ENCODE measurements at regions not wholly inside any gene's neighbourhood (a gene's known extent, or its start where the extent isn't known, plus 50 kb on each side); places are given as distances from the start of the nearest gene placed in this dataset.
A peak's percentile ranks its signal among the peaks of the same experiment; 100 is the strongest.

DNA sequence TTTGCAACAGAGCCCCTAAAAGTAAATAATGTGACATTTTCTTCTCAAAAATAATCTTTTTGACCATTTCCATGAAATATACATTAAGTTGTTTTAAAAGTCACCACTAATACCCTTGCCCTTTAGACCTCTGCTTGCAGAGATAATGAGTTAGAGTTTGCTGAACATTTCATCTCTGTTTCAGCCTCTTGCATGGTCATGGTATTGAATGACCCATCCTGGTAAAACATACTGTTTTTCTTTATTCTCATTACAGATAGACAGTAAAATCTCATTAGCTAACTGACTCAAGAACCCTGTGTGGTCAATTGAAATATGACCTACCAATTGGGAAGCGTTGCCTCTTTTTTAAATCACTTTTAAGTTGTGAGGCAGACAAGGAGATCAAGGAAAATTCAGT, 916.7 kb downstream of the PDHA2 start:
- intact Hi-C loops (cut with DNase I) = no loop called here
- Histone ChIP-seq H3K27me3 (ENCODE audit: control insufficient read depth, insufficient read depth, low read length) (no peaks in the 10 kb centered on the region), H3K4me3 (ENCODE audit: low read length in 3 of 3) (no peak overlapping the region), H3K9ac (ENCODE audit: low read length in 3 of 3) (no peak overlapping the region), H3K27ac (ENCODE audit: low read depth in 2 of 2, low read length in 2 of 2) (no peak overlapping the region), H3K36me3 (ENCODE audit: control insufficient read depth in 2 of 3, insufficient read depth in 3 of 3, low read length in 3 of 3) (no peaks in the 10 kb centered on the region), H3K4me1 (ENCODE audit: control insufficient read depth in 2 of 3, insufficient read depth in 2 of 3, low read depth in 1 of 3, low read length in 3 of 3) (no peaks in the 10 kb centered on the region), H3K9me3 (ENCODE audit: control insufficient read depth in 2 of 3, insufficient read depth in 1 of 3, low read length in 3 of 3) (no peaks in the 10 kb centered on the region)
- DNase-seq (peak in 1 of 5 donors; percentile 1), FAIRE-seq (no peak)
- TF ChIP-seq, protein P1, sequence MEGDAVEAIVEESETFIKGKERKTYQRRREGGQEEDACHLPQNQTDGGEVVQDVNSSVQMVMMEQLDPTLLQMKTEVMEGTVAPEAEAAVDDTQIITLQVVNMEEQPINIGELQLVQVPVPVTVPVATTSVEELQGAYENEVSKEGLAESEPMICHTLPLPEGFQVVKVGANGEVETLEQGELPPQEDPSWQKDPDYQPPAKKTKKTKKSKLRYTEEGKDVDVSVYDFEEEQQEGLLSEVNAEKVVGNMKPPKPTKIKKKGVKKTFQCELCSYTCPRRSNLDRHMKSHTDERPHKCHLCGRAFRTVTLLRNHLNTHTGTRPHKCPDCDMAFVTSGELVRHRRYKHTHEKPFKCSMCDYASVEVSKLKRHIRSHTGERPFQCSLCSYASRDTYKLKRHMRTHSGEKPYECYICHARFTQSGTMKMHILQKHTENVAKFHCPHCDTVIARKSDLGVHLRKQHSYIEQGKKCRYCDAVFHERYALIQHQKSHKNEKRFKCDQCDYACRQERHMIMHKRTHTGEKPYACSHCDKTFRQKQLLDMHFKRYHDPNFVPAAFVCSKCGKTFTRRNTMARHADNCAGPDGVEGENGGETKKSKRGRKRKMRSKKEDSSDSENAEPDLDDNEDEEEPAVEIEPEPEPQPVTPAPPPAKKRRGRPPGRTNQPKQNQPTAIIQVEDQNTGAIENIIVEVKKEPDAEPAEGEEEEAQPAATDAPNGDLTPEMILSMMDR (IDR thresholded peaks at IDR 0.05; ENCODE audit: borderline replicate concordance, extremely low read depth, insufficient read depth) = no peak

DNA sequence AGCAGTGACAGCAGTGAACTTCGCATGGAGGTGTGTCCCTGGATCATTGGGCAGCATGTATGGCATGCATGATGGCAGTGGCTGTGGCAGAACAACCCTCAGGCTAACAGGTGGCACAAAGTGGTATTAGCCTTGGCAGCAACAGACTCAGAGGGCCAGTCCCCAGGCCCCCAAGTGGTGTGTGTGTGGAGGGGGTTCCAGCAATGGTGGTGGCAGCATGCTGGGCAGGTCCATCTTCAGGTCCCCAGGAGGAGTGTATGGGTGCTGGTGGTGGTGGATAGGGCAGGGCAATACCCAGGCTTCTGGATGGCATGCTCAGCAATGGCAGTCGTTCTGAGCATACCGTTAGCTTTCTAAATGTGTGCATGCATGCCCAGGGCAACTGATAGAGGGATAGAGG, 923.7 kb downstream of the PDHA2 start:
- Histone ChIP-seq H3K4me3 (ENCODE audit: low read length in 3 of 3) (no peak overlapping the region), H3K9me3 (ENCODE audit: control insufficient read depth in 2 of 3, insufficient read depth in 1 of 3, low read length in 3 of 3) (peaks cover 0 to 2% (median 0%) of the 10 kb centered on the region in 3 donors), H3K36me3 (ENCODE audit: control insufficient read depth in 2 of 3, insufficient read depth in 3 of 3, low read length in 3 of 3) (no peaks in the 10 kb centered on the region), H3K27ac (ENCODE audit: low read depth in 2 of 2, low read length in 2 of 2) (no peak overlapping the region), H3K27me3 (ENCODE audit: control insufficient read depth, insufficient read depth, low read length) (no peaks in the 10 kb centered on the region), H3K9ac (ENCODE audit: low read length in 3 of 3) (no peak overlapping the region), H3K4me1 (ENCODE audit: control insufficient read depth in 2 of 3, insufficient read depth in 2 of 3, low read depth in 1 of 3, low read length in 3 of 3) (no peaks in the 10 kb centered on the region)
- FAIRE-seq (no peak), DNase-seq (no peak)
- TF ChIP-seq, protein P1 (IDR thresholded peaks at IDR 0.05; ENCODE audit: borderline replicate concordance, extremely low read depth, insufficient read depth) = no peak
- intact Hi-C loops (cut with DNase I) = no loop called here

DNA sequence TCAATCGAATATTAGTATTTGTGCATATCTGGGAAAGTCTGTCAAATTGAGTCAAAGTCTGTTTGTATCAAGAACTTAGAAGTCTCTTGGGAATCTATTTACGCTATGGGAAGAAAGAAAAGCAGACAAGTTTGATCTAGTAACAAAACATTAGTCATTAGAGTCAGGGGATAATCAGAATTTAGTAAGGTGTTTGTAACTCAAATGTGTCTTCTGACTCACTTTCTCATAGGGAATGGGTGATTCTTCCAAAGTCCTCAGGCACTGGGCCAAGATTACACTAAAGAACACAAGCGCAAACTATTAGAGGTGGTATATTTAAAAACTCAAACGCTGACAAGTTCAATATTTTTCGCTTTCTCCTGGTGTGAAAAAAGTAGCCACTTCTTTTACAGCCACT, 926.5 kb downstream of the PDHA2 start:
- no peak overlapping the region for H3K27ac ChIP-seq (ENCODE audit: low read depth in 2 of 2, low read length in 2 of 2)
- TF ChIP-seq, protein P1 (IDR thresholded peaks at IDR 0.05; ENCODE audit: borderline replicate concordance, extremely low read depth, insufficient read depth) = no peak
- DNase-seq (no peak), FAIRE-seq (no peak)
- H3K36me3 ChIP-seq (ENCODE audit: control insufficient read depth in 2 of 3, insufficient read depth in 3 of 3, low read length in 3 of 3) = no peaks in the 10 kb centered on the region
- intact Hi-C loops (cut with DNase I) = no loop called here
- H3K9ac ChIP-seq (ENCODE audit: low read length in 3 of 3) = no peak overlapping the region
- H3K4me1 ChIP-seq (ENCODE audit: control insufficient read depth in 2 of 3, insufficient read depth in 2 of 3, low read depth in 1 of 3, low read length in 3 of 3) = no peaks in the 10 kb centered on the region
- H3K4me3 ChIP-seq (ENCODE audit: low read length in 3 of 3) = no peak overlapping the region
- H3K27me3 ChIP-seq (ENCODE audit: control insufficient read depth, insufficient read depth, low read length) = no peaks in the 10 kb centered on the region
- H3K9me3 ChIP-seq (ENCODE audit: control insufficient read depth in 2 of 3, insufficient read depth in 1 of 3, low read length in 3 of 3) = peaks cover 0 to 2% (median 0%) of the 10 kb centered on the region in 3 donors

DNA sequence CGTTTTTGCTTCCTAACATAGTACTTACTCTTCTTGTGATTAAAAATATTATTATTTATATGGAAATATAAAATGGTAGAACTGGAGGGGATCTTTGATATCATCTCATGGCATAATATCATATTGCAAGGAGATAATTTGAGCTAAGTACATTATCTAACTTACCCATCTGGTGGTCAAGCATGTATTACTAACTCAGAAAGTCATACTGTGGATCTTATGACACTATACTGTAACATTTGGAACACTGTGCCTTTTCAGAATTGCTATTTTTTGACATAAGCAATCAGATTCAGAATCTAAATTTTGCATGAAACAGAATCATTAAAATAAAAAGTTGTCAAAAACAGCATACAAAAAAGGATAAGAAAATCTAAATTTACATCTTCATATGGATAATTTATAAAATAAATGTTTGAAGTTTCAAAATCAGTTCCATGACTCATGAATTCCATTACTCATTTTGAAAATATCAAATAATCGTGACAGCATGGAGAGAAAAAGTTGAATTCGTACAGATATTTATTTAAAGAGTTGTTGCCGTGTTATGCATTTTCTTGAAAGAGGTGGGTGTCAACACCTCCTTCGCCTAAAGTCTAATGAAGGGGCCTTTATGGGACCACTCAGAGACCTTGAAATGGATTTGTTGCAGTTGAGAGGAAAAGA, 928.1 kb downstream of the PDHA2 start:
- intact Hi-C loops (cut with DNase I) = no loop called here
- H3K27me3 ChIP-seq (ENCODE audit: control insufficient read depth, insufficient read depth, low read length) = no peaks in the 10 kb centered on the region
- no peaks in the 10 kb centered on the region for H3K36me3 ChIP-seq (ENCODE audit: control insufficient read depth in 2 of 3, insufficient read depth in 3 of 3, low read length in 3 of 3)
- no peak overlapping the region for H3K9ac ChIP-seq (ENCODE audit: low read length in 3 of 3)
- TF ChIP-seq, protein P1 (IDR thresholded peaks at IDR 0.05; ENCODE audit: borderline replicate concordance, extremely low read depth, insufficient read depth) = no peak
- FAIRE-seq (no peak), DNase-seq (no peak)
- H3K4me1 ChIP-seq (ENCODE audit: control insufficient read depth in 2 of 3, insufficient read depth in 2 of 3, low read depth in 1 of 3, low read length in 3 of 3) = no peaks in the 10 kb centered on the region
- no peak overlapping the region for H3K27ac ChIP-seq (ENCODE audit: low read depth in 2 of 2, low read length in 2 of 2)
- no peak overlapping the region for H3K4me3 ChIP-seq (ENCODE audit: low read length in 3 of 3)
- peaks cover 0 to 2% (median 0%) of the 10 kb centered on the region in 3 donors for H3K9me3 ChIP-seq (ENCODE audit: control insufficient read depth in 2 of 3, insufficient read depth in 1 of 3, low read length in 3 of 3)

Measured in kidney (tissue), 13 donors.